HG03354 (cell line): ENCODE measurements at regions not wholly inside any gene's neighbourhood (a gene's known extent, or its start where the extent isn't known, plus 50 kb on each side); places are given as distances from the start of the nearest gene placed in this dataset.
"Not testable (repeated sequence)": the region's sequence is repeated elsewhere in the genome, so short reads cannot be mapped to it uniquely, and the experiment has no call there.

Experiments
- ATAC-seq: cut with Tn5 transposase; IDR thresholded peaks from one replicate; pipeline ENCODE4 v1.9.1; 2021; ENCODE audit warnings: mild to moderate bottlenecking; ENCODE audit not compliant: unreplicated experiment, poor library complexity, severe bottlenecking

- ATAC-seq = no peak
These were observed 165.8 kb upstream of the DGKB start for GRCh38 chr7:15068324-15068723.

DNA sequence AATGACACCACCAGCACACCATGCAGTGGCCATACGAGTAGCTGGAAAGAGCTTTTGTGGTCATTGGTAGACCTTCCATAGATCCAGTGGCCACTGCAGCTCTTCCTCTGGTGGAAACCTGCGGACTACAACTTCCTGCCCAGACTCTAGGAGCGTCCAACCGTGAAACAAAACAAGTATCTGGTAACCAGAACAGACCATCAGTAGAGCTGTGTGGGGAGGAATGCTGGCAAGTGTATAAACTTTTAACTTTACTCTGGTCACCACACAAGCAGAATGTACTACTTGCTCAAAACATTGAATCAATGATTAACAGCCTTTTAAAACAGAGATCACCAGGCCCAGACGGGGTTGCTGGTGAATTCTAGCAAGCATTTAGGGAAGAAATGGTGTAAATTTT lies 154.7 kb upstream of the DGKB start:
- peak; percentile 44 for ATAC-seq

DNA sequence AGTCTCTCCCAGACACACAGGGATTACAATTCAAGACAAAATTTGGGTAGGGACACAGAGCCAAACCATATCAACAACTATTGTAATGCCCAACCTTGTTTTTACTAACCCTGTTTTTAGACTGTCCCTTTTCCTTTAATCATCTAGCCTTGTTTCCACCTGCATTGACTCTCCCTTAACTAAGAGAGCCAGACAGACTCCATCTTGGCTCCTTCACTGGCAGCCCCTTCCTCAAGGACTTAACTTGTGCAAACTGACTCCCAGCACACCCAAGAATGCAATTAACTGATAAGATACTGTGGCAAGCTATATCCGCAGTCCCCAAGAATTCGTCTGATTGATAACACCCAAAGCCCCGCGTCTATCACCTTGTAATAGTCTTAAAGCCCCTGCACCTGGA lies 151.8 kb upstream of the DGKB start:
- ATAC-seq = not testable (repeated sequence)

DNA sequence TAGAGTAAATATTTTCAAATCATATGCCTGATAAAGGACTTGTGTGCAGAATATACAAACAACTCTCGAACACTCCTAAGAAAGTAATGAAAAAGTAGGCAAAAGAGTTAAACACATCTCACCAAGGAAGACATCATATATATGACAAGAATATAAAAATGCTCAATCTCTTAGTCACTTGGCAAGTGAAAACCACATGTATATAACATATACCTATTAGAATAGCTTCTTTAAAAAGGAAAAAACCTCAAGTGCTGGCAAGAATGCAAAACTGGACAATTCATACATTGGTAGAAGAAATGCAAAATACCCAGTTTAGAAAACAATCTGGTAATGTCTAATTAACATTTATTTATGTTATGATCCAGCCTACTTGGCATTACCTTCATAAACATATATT lies 146.6 kb upstream of the DGKB start:
- no peak for ATAC-seq

GRCh38 chr7:15046861-15047260 lies 144.3 kb upstream of the DGKB start:
- ATAC-seq = no peak

GRCh38 chr7:15043931-15044330 lies 141.4 kb upstream of the DGKB start:
- ATAC-seq = no peak

DNA sequence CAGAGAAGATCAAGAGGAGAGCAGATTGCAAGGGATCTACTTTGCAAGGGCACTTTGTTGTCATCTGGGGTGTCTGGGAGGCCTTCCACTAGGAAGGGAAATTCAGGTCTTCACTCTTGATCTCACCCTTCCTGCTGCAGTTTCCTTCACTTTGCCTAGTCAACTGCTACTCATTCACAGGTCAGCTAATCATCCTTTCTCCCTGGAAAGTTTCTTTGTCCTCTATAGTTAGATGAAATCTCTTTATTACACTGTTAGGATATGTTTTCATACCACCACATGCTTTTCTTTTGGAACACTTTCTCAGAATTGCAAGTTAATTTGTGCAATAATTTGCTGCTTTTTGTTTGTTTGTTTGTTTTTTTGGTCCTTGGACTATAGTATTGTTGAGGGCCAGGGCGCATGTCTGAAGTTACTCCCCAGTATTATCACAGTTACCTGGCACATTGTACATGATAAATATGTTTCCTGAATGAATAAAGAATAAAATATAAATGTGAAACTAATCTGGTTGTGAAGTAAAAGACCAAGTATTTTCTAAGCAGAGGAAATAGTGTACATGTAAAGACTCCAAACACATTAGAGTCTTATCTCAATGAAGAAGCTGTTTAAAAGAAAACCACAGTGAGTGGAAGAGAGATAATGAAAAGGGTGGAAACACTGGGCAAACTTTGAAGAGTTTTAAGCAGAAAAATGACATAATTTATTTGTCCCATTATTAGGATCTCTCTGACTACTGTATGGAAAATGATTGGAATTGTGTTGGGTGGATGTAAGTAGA lies 139.9 kb upstream of the DGKB start:
- ATAC-seq = no peak

DNA sequence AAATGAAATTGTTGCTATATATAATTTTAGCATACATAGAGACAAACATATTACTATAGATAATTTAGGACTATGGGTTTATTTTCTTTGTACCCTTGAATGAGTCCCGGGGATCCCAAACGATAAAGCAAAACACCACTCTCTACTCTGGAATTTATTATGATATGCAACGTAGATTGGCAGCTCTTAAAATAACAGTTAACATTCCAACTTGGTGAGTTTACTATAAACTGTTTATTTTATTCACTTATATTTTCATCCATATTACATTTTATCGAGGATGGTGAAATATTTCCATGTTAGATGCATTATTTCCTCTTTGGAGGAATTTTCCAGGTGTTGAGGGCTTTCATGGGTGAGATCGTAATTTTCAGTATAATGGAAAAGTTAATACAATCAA lies 138.7 kb upstream of the DGKB start:
- no peak for ATAC-seq

GRCh38 chr7:15035814-15036213 lies 133.3 kb upstream of the DGKB start:
- ATAC-seq = no peak

GRCh38 chr7:15033039-15033438 lies 130.5 kb upstream of the DGKB start:
- no peak for ATAC-seq

GRCh38 chr7:15018981-15019380 lies 116.4 kb upstream of the DGKB start:
- ATAC-seq = no peak

GRCh38 chr7:15016766-15017165 lies 114.2 kb upstream of the DGKB start:
- no peak for ATAC-seq

DNA sequence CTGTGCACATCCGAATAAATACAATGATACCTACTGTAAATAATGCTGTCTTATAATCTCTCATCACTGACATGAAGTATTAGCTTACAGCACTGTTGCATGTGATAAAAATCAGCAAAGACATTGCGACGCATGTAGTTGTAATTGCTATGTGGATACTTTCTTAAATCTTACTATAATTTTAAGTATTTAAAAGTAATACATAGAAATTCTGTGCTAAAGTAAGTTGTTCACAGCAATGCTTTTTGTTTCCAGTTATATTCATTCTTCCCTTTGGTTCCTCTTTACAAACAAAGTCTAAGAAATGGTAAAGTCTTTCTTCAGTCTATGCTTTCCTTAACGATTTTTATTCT lies 113.7 kb upstream of the DGKB start:
- no peak for ATAC-seq

- ATAC-seq = peak; percentile 95
These were observed 113.2 kb upstream of the DGKB start for GRCh38 chr7:15015545-15016314.

DNA sequence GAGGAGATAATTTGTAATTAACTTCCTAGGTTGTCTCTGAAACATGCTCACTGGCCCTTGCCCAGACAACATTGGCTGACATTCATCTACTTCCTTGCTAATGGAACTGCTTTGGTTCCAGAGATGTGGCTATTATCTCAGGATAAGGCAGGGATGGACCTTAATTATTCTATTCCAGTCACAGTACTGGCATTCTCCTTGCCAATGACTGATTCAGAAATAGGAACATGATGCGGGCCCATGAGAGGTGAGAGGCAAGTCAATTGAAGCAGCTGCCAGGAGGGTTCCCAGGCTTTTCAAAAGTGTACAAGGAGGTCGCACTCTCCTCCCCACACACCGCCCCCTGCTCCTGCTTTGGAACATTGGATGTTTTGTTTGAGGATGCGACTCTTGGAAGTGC lies 109.6 kb upstream of the DGKB start:
- no peak for ATAC-seq

GRCh38 chr7:15011289-15011688 lies 108.7 kb upstream of the DGKB start:
- no peak for ATAC-seq

- ATAC-seq = no peak
These were observed 105.0 kb upstream of the DGKB start for GRCh38 chr7:15007507-15007906.

- ATAC-seq = no peak
These were observed 103.1 kb upstream of the DGKB start for GRCh38 chr7:15005672-15006071.

GRCh38 chr7:15000157-15000556 lies 97.6 kb upstream of the DGKB start:
- no peak for ATAC-seq

- no peak for ATAC-seq
These were observed 96.8 kb upstream of the DGKB start for GRCh38 chr7:14999331-14999730.

DNA sequence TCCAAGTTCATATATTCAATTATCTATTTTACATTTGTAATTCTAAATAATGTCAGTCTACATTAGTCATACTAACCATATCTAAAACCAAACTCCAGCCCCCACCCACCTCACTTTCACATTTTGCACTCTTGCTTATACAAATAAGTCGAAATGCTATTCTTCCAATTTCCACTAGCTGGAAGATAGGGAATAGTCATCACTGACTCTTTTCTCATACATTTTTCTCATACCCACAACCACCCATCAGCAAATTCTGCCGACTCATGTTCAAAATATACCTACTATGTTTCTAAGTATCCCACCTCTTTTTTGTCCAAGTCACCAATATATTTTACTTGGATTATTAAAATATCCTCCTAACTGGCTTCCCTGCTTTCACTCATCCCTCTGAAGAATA lies 93.2 kb upstream of the DGKB start:
- ATAC-seq = no peak
